SK-N-SH (cell line): ENCODE measurements at regions not wholly inside any gene's neighbourhood (a gene's known extent, or its start where the extent isn't known, plus 50 kb on each side); places are given as distances from the start of the nearest gene placed in this dataset.

Source experiments
- CTCF ChIA-PET: fragments of 300-600, 350-600 bp; formaldehyde crosslinking; extraction: SDS; loops from one replicate; lab custom pipeline; 2021; lab: Yijun Ruan, JAX
- POLR2A ChIA-PET: fragments of 350-600 bp; sonication (Branson Sonifier 250); formaldehyde crosslinking; extraction: SDS; loops from one replicate; lab custom pipeline; 2020; ENCODE audit warnings: antibody characterized with exemption, inconsistent platforms; lab: Yijun Ruan, JAX
- DNase-seq: peaks from one replicate; pipeline ENCODE4 v3.0.0; 2012
- H2AFZ ChIP-seq: fragments of 200-600 bp; sonication (generic); 2 replicates; pipeline ENCODE4 v1.8.1; 2016; ENCODE audit warnings: antibody characterized with exemption, mild to moderate bottlenecking, low read depth
- H3F3A ChIP-seq: fragments of 200-600 bp; sonication (generic); replicated peaks from 2 replicates; pipeline ENCODE3; 2016; ENCODE audit warnings: antibody characterized with exemption, mild to moderate bottlenecking; ENCODE audit not compliant: insufficient read depth
- H3K27ac ChIP-seq, 2 experiments: fragments of 200-500 bp in 1 of 2; fragments of 200-600 bp in 1 of 2; sonication (Bioruptor generic) in 1 of 2; sonication (generic), shearing (Covaris generic) in 1 of 2; 2 replicates each; pipeline versions ENCODE4 v1.5.1 to v1.6.1; 2014 to 2016; ENCODE audit warnings: low read depth in 2 of 2, inconsistent platforms in 1 of 2, low read length in 1 of 2, mild to moderate bottlenecking in 1 of 2, mixed read lengths in 1 of 2
- H3K27me3 ChIP-seq: fragments of 200-600 bp; sonication (generic), shearing (Covaris generic); 2 replicates; pipeline ENCODE4 v1.6.1; 2016; ENCODE audit warnings: mixed run types; ENCODE audit not compliant: insufficient read depth
- H3K36me3 ChIP-seq, 2 experiments: fragments of 200-500 bp in 1 of 2; fragments of 200-600 bp in 1 of 2; sonication (Bioruptor generic) in 1 of 2; sonication (generic) in 1 of 2; replicated peaks in 1 of 2; 2 replicates each; pipeline versions ENCODE3 to v1.5.1; 2014 to 2016; ENCODE audit warnings: low read length in 1 of 2, mild to moderate bottlenecking in 1 of 2; ENCODE audit not compliant: insufficient read depth in 2 of 2, control insufficient read depth in 1 of 2
- H3K4me1 ChIP-seq, 2 experiments: fragments of 200-500 bp in 1 of 2; fragments of 200-600 bp in 1 of 2; sonication (Bioruptor generic) in 1 of 2; sonication (generic), shearing (Covaris generic) in 1 of 2; 2 replicates each; pipeline versions ENCODE4 v1.5.1 to v1.6.1; 2014 to 2016; ENCODE audit warnings: low read depth in 1 of 2, low read length in 1 of 2, mixed run types in 1 of 2; ENCODE audit not compliant: insufficient read depth in 2 of 2, control insufficient read depth in 1 of 2
- H3K4me2 ChIP-seq: fragments of 200-600 bp; sonication (generic), shearing (Covaris generic); 2 replicates; pipeline ENCODE4 v1.6.1; 2017; ENCODE audit warnings: mixed run types
- H3K4me3 ChIP-seq, 2 experiments: fragments of 200-500 bp in 1 of 2; fragments of 200-600 bp in 1 of 2; sonication (Bioruptor generic) in 1 of 2; sonication (generic), shearing (Covaris generic) in 1 of 2; 2 replicates each; pipeline versions ENCODE4 v1.5.1 to v1.8.1; 2014 to 2016; ENCODE audit warnings: low read depth in 2 of 2, inconsistent platforms in 1 of 2, low read length in 1 of 2, mild to moderate bottlenecking in 1 of 2, mixed read lengths in 1 of 2, moderate library complexity in 1 of 2
- H3K79me2 ChIP-seq: fragments of 200-600 bp; sonication (generic); 2 replicates; pipeline ENCODE4 v1.8.1; 2017; ENCODE audit warnings: mild to moderate bottlenecking; ENCODE audit not compliant: insufficient read depth
- H3K9ac ChIP-seq: fragments of 200-600 bp; sonication (generic); 2 replicates; pipeline ENCODE4 v1.6.1; 2017; ENCODE audit warnings: mixed run types
- H3K9me2 ChIP-seq: fragments of 200-600 bp; sonication (generic); 2 replicates; pipeline ENCODE4 v1.6.1; 2017; ENCODE audit warnings: mixed run types
- H3K9me3 ChIP-seq: fragments of 200-600 bp; sonication (generic); 2 replicates; pipeline ENCODE4 v1.6.1; 2017; ENCODE audit warnings: mixed run types, mild to moderate bottlenecking, moderate library complexity
- H4K20me1 ChIP-seq: fragments of 200-600 bp; sonication (generic); 2 replicates; pipeline ENCODE4 v1.6.1; 2017; ENCODE audit warnings: mild to moderate bottlenecking, mixed run types; ENCODE audit not compliant: insufficient read depth
- CHD2 ChIP-seq: fragments of 150-350 bp; IDR thresholded peaks from 2 replicates; pipeline ENCODE4 v1.6.1; 2018; ENCODE audit warnings: low read length; ENCODE audit not compliant: partially characterized antibody
- GATA2 ChIP-seq: sonication (generic); formaldehyde crosslinking; IDR thresholded peaks from 2 replicates; pipeline ENCODE4 v1.5.0; 2020; ENCODE audit warnings: mild to moderate bottlenecking, missing genetic modification reagents
- NRF1 ChIP-seq: IDR thresholded peaks from 2 replicates; pipeline ENCODE4 v1.6.1; 2012; ENCODE audit warnings: low read depth, mild to moderate bottlenecking, low read length
- PBX3 ChIP-seq: IDR thresholded peaks from 2 replicates; pipeline ENCODE4; 2012
- REST ChIP-seq: IDR thresholded peaks from 2 replicates; pipeline ENCODE4 v1.6.1; 2012; ENCODE audit warnings: mild to moderate bottlenecking, low read depth, low read length, moderate library complexity
- SMC3 ChIP-seq: IDR thresholded peaks from 2 replicates; pipeline ENCODE4 v1.6.1; 2012; ENCODE audit warnings: low read depth, low read length, improper control_type of control experiment
- WGBS: methylation state at CpG from one replicate; pipeline ENCODE4 v1.1.6; 2017; ENCODE audit warnings: low lambda C conversion rate; 5-methylcytosine and 5-hydroxymethylcytosine counted together

GRCh38 chr9:108083796-108084352 is 594.3 kb upstream of the KLF4 start:
- H3K36me3 ChIP-seq = no peaks in the 10 kb centered on the region
- TF ChIP-seq CHD2 = no peak
- H3K9ac ChIP-seq = no peak overlapping the region
- no peaks in the 10 kb centered on the region for H3K79me2 ChIP-seq
- H3K4me1 ChIP-seq = peaks cover 0 to 15% of the 10 kb centered on the region in 2 experiments; a peak in 1 of 4 replicates
- CTCF ChIA-PET = no interaction called here
- DNase-seq = no peak
- H3K27me3 ChIP-seq = peaks cover 16% of the 10 kb centered on the region; the same call in 1 of the 2 replicates
- no peaks in the 10 kb centered on the region for H3K9me3 ChIP-seq
- 29% methylated on average over 3 of the region's 3 CpGs for WGBS
- no peak overlapping the region for H3K4me3 ChIP-seq
- no peak overlapping the region for H3K4me2 ChIP-seq
- POLR2A ChIA-PET = no interaction called here
- H3K27ac ChIP-seq = no peak overlapping the region
- H4K20me1 ChIP-seq = no peaks in the 10 kb centered on the region
- H3K9me2 ChIP-seq = no peaks in the 10 kb centered on the region
- H3F3A ChIP-seq = no peaks in the 10 kb centered on the region
- H2AFZ ChIP-seq = no peak overlapping the region

GRCh38 chr9:108083160-108083750 is 593.7 kb upstream of the KLF4 start:
- no peak overlapping the region for H3K27ac ChIP-seq
- TF ChIP-seq GATA2 (CRISPR knock-in tag) (0 out of 2 replicates have a peak, but pooled peaks have one; percentile 20), REST (no peak), NRF1 (no peak), PBX3 (no peak), SMC3 (no peak)
- DNase-seq = peak; percentile 10
- ChIA-PET CTCF (no interaction called here), POLR2A (no interaction called here)
- H4K20me1 ChIP-seq = no peaks in the 10 kb centered on the region
- H3F3A ChIP-seq = no peaks in the 10 kb centered on the region
- WGBS = 17% methylated on average over 6 of the region's 6 CpGs
- no peaks in the 10 kb centered on the region for H3K9me2 ChIP-seq
- no peak overlapping the region for H3K4me3 ChIP-seq
- no peak overlapping the region for H3K9ac ChIP-seq
- no peak overlapping the region for H2AFZ ChIP-seq
- H3K36me3 ChIP-seq = no peaks in the 10 kb centered on the region
- H3K4me1 ChIP-seq = peaks cover 0 to 15% of the 10 kb centered on the region in 2 experiments; a peak in 1 of 4 replicates
- peaks cover 16% of the 10 kb centered on the region; the same call in 1 of the 2 replicates for H3K27me3 ChIP-seq
- H3K9me3 ChIP-seq = no peaks in the 10 kb centered on the region
- H3K4me2 ChIP-seq = no peak overlapping the region
- no peaks in the 10 kb centered on the region for H3K79me2 ChIP-seq
